ENCODE measurements at regions not wholly inside any gene's neighbourhood (a gene's known extent, or its start where the extent isn't known, plus 50 kb on each side); places are given as distances from the start of the nearest gene placed in this dataset.

DNA sequence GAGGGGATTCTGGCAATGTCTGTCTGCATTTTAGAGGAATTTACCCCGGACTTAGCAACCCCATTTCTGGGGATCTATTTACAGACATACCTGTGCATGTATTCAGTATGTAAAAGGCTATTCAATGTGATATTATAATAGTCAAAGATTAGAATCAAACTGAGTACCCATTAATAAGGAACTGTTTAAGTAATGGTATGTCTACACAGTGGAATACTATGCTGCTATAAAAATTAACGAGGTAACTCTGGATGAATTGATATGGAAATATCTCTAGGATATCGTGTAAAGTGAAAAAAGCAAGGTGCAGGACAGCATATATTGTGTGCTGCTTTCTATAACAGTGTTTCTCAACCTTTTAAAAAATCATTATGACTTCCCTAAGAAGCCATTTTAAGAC, 186.9 kb downstream of the SEMA6A start:
- no peak for TF ChIP-seq CTCF (IDR thresholded peaks at IDR 0.05)
- no peak for TF ChIP-seq POLR2A (IDR thresholded peaks at IDR 0.05; ENCODE audit: low read depth)

Data from esophagus muscularis mucosa (tissue), 3 donors.